SW 1271 (cell line): ENCODE measurements at regions not wholly inside any gene's neighbourhood (a gene's known extent, or its start where the extent isn't known, plus 50 kb on each side); places are given as distances from the start of the nearest gene placed in this dataset.

ENCODE experiments used
- DNase-seq, 2 experiments: peaks; one replicate each; lab custom pipeline; 2025; lab: John Stamatoyannopoulos, UW

DNA sequence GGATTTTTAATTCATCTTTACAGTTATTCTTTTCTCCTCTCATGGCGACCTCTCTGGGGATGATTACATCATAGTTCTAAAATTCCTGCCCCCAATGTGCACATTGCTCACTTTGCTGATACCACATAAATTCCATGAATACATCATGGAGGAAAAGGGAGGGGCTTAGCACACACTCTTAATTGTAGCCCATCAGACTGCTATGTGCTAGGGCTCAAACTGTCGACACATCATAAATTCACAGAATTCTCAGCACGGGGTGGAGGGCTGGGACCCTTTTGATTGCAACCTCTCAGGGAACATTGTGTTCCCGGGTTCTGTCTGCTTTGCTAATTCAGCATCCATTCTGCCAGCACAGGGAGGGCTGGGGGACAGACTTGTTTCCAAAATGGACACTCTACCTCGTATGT lies 592.9 kb downstream of the BCOR start:
- DNase-seq = no peak

DNA sequence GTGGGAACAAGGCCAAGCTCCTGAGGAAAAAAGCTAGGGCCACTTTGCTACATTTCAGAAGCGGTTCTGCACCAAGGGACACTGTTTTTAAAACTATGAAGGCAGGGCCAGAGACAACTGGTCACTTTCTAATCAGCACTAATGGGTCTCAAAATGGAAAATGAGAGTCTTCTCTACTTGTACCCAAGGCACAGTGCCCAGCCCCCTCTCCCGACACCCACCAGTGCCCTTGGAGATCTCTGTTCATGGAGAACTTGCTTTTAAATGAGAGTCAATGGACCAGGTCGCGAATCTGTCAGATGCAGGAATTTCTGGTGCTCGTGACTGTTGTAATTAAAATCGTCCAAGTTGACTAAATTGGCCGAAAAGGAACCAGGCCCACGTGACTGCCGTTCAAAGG lies 591.6 kb downstream of the BCOR start:
- no peak for DNase-seq

DNA sequence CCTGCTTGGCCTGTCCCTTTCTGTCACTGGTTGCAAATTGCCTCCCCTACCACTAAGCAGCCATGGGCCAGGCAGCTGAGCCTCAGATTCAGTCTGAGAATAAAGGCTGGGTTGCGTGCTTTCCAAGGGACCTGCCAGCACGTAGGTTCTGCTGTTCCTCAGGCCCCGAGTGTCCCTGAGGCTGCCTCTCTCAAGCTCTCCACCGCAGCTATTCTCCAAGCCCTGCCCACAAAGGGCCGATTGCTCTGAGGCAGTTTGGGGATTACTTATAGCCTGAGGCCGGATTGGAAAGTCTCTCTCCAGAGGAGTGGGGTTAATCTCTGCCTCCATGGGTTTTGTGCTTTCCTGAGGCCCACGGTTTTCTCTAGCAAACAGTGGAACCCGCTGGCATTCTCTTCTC lies 590.7 kb downstream of the BCOR start:
- no peak for DNase-seq

DNA sequence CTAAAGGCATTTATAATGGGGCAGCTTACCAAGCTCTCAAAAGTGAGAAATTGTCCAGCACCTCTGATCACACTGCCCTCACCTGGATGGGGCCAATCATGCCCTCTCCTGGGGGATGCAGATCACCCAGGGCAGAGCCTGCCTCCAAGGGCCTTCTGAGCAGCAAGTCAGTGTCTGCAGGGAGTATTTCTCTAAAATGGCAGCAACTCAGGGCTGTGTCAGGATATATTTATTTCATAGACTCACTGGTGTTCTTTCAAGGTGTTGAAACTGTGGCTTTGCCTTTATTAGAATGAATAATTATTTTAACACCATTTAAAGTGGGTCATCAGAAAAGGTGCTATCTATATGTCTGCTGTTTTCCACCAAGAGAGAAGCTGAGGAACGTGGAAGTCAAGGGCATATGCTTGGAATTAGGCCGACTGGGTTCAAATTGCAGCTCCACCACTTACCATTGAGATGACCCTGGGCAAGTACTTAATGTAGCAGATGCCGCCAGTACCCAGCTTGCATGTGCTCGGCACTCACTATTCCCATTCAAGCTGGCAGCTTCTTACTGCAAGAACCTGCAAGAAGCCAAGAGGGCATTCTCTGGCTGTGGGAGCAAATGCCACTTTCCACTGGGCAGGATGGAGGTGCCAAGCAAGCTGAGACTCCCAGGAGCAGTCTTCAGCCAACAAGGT lies 590.0 kb downstream of the BCOR start:
- DNase-seq = no peak

DNA sequence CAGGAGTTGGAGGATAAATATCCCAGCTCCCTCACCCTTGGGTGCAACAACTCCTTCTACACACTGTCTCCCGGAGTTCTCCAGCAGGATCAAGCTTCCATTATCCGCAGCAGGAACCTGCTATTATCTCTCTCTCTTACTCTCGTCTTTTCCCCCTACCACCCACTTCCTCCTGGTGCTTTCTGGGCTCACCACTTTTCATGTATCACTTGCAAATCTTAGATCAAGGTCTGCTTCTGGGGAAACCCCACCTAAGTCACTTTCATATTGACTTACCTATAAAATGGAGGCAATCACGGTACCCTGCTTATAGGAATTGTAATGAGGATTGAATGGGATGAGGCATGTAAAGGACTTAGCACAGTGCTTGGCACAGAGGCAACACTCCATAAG lies 589.5 kb downstream of the BCOR start:
- DNase-seq = no peak

DNA sequence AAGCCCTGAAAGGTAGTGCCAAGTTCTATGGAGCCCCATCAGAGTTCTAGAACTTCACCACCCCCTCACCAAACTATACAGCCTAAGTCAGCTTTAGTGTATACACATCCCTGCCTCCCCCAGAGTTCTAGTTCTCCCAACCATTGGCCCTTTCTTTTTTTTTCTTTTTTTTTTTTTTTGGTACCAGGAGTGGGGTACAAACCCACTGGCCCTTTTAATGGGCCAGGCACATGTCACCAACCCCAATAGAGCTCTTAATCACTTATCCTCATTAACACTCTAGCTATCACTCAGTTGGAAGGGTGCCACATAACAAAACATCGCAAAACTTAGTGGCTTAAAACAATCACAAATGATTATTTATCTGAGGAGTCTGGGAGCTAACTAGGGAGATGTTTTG lies 588.6 kb downstream of the BCOR start:
- DNase-seq = no peak

DNA sequence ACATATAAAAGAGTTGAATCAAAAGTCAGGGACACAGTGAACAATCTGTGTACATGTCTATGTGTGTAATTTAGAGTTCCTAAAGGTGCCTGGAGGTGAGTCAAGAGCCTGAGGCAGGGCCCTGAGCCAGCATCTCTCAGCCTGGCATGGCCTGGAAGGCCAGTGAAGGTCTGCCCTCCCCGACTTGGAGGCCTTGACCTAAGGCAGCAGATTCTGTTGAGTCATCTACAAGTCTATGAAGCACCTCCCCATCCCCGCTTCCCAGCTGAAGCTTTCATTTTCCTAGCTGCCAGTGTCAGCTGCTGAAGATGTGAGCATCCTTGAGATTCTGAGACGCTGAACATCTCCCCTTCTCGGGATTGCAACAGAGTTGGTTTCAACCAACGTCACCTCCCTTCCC lies 583.9 kb downstream of the BCOR start:
- DNase-seq = no peak

DNA sequence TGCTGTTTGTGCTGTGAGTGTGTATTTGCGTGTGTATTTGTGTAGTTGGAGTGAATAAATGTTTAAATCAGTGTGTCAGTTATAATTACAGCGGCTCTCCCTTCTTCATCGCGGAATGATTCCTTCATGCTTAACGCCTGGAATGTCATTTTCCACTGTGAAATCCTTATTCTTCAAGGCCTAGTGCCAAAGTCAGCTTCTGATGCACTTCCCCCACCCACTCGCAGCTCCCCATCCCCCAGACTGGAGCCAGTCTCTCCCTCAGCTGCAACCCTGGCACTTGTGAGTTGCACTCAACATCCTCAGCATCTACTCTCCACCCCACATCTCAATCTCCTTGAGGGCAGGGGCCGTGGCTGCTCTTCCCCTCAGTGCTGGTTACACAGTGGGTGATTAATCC lies 583.0 kb downstream of the BCOR start:
- no peak for DNase-seq

DNA sequence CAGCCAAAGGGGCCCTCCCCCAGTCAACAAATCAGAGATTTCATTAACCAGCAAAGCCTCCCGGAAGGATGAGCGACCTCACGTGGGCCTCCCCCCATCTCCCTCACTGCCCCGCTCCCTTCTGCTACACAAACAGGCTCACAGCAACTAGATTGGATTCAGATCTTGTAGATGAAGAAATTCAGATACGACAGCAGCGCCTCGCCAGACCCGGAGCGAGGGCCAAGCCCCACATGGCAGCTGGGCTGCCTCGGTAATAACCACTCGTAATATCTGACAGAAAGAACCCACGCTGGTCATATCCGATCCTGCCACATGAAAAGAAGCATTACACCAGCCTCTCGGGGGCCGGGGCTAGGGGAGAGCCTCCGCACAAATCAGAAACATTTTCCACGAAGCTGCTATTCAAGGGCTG lies 581.3 kb downstream of the BCOR start:
- DNase-seq = no peak

DNA sequence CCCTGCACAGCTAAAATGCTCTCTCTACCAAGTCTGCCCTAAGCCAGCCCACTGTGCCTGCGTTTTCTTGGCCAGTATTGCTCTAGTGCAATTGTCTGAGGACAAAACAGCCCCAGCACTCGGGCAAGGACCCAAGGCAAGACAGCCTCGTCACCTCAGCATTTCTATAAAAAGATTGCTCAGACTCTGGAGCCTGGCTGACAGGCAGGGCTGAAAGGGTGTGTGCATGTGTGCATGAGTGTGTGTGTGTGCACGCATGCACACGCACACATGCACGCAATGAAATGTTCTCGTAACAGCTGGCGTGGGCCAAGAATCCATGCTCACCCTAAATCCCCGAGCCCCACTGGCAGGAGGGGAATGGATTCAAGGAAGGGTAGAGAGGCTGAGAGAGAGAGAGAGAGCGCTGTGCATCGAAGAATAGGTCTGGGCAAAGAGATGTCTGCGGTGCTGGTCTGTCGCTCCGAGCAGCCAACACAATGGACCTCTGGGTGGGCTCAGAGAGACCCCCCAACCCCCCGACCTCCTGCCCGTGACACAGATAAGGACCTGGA lies 579.2 kb downstream of the BCOR start:
- no peak for DNase-seq

DNA sequence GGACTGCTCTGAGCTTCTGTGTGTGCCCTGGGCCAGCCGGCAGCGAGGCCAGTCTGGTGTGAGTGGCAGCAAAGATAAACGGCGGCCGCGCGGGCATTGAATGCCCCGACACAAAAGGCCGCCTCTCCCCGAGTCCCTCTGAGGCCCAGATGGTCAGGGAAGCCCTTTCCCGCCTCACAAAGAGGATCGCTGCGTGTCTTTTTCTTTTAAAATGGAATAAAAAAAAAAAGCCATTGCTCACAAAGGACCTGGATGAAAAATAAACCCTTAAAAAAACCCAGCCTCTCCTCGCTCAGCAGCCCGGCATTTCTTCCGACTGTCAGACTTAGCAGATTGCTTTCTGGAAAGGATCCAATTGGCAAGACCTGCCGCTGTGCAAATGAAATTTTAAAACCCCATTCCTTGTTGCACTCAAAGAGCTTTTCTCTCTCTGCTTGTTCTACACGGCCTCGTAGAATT lies 578.7 kb downstream of the BCOR start:
- DNase-seq = no peak

DNA sequence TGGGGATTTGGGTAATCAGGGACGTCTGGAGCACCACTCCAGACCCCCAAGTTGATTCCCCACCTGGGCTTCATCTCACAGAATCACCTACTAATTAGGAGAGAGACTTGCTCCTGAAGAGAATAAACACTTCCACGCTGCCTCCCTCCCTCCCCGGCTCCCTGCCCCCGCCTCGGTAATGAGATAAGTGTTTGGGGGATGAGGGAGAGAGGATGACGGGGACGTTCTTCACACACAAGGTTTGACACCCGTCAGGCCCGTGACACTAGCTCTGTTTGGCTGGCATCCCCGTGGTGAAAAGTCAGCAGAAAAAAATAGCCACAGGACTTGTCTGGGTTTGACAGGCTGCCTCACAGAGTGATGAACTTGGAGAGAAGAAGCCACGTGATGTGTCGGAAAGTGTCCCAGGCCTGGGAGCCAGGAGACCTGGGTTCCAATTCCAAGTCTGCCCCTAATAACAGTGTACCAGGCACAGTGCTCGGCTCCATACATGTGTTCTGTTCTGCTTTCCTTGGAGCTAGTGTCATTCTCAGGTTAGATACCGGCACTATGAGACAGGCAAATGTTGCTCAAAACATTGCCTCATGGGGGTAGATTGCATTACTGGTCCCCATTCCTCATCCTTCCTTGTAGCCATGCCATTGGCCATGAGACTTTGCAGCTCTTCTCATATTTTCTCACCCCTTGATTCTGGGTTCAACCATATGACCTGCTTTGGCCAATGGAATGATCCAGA lies 578.0 kb downstream of the BCOR start:
- DNase-seq = no peak

DNA sequence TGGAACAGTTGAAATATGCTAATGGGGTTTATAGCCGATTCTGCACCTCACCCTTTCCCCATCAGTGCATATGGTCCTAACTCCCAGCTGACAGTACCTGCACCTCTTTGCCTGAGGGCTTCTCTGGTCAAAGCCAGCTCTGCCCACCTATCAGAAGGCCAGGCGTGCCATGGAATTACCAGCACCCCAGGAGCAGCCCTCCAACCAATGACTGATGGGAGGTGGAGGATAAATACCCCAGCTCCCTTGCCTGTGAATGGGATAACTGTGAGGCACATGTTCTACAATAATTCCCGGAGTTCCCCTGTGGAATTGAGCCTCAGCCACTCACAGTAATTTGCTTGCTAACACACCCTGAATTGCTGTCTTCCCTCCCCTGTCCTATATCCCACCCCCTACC lies 572.0 kb downstream of the BCOR start:
- DNase-seq = no peak

DNA sequence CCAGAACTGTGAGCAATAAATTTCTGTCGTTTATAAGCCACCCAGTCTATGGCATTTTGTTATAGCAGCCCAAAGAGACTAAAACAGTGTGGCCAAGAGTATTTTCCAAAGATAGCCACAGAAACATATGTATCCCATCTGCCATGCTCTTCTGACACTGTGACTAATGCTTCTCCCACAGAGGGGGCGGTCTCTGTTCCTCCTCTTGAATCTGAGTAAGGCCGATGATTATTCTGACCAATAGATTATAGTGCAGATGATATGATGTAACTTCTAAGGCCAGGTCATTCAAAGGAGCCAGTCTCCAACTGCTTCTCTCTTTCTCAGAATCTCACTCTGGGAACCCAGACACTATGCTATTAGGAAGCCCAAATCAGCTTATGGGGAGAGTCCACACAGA lies 570.7 kb downstream of the BCOR start:
- DNase-seq = no peak

DNA sequence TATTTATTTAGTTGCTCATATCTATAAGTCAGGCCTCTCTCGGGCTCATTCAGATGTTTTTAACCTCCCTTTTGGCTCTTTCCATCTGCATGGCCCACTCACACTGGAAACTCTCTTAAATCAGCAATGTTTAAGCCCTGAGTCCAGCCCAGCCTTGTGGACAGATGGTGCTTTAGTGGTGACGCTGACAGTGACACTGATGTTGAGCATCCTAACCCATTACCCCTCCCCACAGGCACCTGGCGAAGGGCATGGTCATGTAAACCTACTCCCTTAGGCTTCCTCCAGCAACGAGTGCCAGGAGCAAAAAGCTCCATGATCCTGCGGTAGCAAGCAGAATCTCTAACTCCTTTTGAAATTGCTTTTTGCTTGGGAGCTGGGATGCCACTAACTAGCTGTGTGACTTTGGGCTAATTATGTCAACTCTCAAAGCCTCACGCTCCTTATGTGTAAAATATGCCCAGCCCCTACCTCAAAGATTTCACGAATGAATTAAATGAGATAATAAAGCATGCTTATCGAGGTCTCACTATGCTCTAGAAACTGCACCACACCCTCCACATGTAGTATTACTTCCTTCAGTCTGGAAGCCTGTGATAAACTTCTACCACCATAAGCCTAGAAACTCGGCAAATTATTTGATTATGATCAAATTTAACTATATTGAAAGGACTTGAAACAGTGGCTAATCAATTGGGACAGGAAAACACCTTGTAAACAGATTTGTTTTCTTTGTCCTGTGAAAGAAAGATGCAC lies 569.4 kb downstream of the BCOR start:
- no peak for DNase-seq

DNA sequence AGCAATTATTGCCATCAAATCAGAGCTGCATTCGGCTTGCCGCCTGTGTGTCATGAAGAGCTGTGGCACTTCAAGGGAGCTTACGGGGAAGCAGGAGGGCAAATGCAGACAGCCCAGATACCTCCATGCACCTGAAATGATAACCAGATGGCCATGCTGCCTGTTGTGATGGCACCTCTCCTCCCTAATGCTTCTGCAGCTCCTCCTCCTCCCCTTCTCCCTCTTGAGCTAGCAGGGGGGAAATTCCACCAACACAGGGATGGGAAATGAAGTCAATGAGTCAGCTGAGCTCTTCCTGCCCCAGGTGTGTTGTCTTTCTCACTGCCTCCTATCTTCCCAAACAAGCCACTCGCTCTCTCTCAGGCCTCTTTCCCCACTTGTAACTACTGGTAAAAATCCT lies 565.0 kb downstream of the BCOR start:
- no peak for DNase-seq

DNA sequence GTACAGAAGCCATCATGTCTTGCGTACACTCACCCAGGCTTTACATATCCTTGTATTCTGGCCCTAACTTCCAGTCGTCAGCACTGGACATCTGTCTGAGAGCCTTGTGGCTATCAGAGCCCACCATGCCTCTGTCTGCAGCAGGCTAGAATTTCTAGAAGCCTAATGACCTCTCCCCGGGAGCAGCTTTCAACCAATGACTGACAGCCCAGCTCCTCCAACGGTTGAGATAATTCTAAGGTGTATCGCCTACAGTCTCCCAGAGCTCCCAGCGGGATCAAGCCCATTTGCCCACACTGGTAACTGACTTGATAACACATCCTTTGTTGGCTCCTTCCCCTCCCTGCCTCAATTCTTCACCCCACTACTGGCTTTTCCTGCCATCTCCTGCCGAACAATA lies 562.8 kb downstream of the BCOR start:
- no peak for DNase-seq

DNA sequence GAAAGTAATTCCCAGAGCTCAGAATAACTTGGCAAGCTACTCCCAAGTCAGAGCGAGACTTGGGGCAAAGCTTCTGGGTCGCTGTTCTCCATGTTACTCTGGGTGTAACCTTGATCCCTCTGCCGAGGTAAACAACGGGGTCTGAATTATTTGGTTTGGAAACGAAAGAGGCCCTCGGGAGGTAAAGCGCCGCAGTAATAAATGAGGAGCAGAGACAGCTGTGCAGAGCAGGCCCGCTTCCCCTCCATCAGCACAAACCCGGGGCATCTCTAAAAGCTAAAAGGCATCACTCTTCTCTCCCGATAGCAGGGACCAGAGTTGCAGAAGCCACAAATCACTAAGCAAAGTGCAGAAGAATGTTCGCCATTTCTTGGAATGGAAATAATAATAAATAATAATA lies 561.5 kb downstream of the BCOR start:
- DNase-seq = no peak

DNA sequence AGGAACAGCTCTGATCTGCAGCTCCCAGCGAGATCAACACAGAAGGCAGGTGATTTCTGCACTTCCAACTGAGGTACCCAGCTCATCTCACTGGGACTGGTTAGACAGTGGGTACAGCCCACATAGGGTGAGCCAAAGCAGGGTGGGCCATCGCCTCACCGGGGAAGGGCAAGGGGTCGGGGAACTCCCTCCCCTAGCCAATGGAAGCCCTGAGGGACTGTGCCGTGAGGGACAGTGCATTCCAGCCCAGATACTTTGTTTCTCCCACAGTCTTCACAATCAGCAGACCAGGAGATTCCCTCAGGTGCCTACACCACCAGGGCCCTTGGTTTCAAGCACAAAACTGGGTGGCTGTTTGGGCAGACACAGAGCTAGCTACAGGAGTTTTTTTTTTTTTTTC lies 555.9 kb downstream of the BCOR start:
- DNase-seq = no peak

DNA sequence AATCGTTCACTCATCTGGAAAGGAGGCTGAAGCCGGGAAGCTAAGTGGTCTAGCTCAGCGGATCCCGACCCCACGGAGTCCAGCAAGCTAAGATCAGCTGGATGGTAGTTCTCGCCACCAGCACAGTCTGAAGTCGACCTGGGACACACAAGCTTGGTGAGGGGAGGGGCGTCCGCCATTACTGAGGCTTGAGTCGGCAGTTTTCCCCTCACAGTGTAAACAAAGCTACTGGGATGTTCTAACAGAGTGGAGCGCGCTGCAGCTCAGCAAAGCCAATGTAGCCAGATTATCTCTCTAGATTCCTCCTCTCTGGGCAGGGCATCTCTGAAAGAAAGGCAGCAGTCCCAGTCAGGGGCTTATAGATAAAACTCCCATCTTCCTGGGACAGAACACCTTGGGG lies 555.4 kb downstream of the BCOR start:
- no peak for DNase-seq

DNA sequence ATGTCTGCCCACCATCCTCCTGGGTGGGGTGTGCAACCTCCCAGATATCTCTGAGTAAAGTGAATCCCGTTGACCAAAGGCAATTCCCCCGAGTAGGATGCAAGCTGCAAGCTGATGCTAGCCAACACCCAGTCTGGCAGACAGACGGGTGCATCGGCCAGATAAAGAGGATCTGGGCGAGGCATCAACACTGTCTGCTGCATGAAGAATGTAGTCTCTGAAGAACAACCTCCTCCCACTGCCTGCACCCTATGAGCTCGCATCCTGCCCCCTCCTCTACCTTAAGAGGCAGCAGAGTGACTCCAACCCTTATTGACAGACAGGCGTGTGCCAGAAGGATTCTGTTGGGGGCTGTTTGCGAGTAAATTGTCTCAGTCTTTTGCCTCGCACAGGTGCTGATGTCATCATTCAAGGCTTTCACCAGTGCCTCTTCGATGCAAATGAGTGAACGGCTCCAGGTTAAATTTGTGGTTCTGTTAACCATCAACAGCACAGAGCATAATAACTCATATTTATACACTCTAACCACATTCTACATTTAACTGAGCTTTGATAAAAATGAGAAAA lies 546.9 kb downstream of the BCOR start:
- DNase-seq = no peak

DNA sequence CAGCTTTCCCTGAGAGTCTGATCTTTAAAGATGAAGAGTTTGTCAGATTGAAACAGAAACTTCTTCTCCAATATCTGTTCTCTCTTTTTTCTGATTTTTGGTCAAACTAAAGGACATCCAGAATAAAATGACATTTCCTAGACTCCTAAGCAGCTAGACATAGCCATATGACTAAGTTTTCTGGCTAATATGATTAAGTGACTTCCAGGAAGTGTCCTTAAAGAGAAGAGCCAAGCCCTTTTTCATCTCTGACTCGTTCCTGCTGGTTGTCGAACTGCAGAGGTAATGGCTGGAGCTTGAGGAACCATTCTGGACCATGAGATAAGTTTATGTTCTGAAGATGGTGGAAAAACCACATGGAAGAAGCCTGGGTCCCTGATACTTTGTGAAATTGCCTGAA lies 546.0 kb downstream of the BCOR start:
- no peak for DNase-seq

DNA sequence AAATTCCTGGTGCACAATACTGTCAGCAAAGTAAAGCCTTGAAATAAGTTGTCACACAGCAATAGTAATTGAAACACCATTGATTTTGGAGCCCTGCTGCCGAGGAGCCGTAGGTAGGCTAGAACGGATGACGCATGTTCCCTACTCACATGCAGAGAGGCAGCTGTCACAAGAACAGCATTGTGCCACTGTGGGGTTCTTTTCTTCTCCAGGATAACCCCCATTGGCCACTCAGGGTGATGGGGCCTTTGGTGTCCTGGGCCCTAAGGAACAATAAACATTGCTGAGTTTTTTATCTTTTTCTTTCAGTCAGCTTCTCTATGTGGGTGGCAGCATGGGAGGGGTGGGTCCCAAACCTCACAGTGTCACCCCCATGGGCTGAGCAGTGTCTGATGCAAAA lies 542.3 kb downstream of the BCOR start:
- no peak for DNase-seq
